Suppressor macrophage (primary cell): ENCODE measurements at regions not wholly inside any gene's neighbourhood (a gene's known extent, or its start where the extent isn't known, plus 50 kb on each side); places are given as distances from the start of the nearest gene placed in this dataset.
"Not testable (repeated sequence)": the region's sequence is repeated elsewhere in the genome, so short reads cannot be mapped to it uniquely, and the experiment has no call there.

Experiments
- DNase-seq, 4 experiments: peaks; one replicate each; pipeline ENCODE4 v3.0.0-alpha.2; 2020 to 2022

- not testable (repeated sequence) for DNase-seq
Observed at GRCh38 chr3:40907907-40908465, 291.3 kb upstream of the CTNNB1 start.

GRCh38 chr3:40908612-40909011 lies 290.7 kb upstream of the CTNNB1 start:
- DNase-seq, result no peak

- no peak for DNase-seq
Observed at GRCh38 chr3:40911264-40911663, 288.0 kb upstream of the CTNNB1 start.

- no peak for DNase-seq
Observed at GRCh38 chr3:40911928-40912327, 287.4 kb upstream of the CTNNB1 start.

GRCh38 chr3:40912461-40912860 lies 286.8 kb upstream of the CTNNB1 start:
- DNase-seq, result no peak

GRCh38 chr3:40913192-40913591 lies 286.1 kb upstream of the CTNNB1 start:
- no peak for DNase-seq

- no peak for DNase-seq
Observed at GRCh38 chr3:40913641-40914040, 285.7 kb upstream of the CTNNB1 start.

GRCh38 chr3:40914475-40914874 lies 284.8 kb upstream of the CTNNB1 start:
- no peak for DNase-seq

GRCh38 chr3:40915346-40915865 lies 283.9 kb upstream of the CTNNB1 start:
- no peak for DNase-seq

GRCh38 chr3:40920041-40920440 lies 279.3 kb upstream of the CTNNB1 start:
- peak; percentile 5 to 32 (median 23) for DNase-seq

- no peak for DNase-seq
Observed at GRCh38 chr3:40921251-40921650, 278.1 kb upstream of the CTNNB1 start.

GRCh38 chr3:40923143-40923542 lies 276.2 kb upstream of the CTNNB1 start:
- peak in 3 of 4 experiments; percentile 21 to 70 (median 61) for DNase-seq

- no peak for DNase-seq
Observed at GRCh38 chr3:40923651-40924050, 275.7 kb upstream of the CTNNB1 start.

GRCh38 chr3:40924559-40925141 lies 274.7 kb upstream of the CTNNB1 start:
- DNase-seq, result no peak

GRCh38 chr3:40925231-40925630 lies 274.1 kb upstream of the CTNNB1 start:
- DNase-seq, result no peak

- peak; percentile 70 to 87 (median 82) for DNase-seq
Observed at GRCh38 chr3:40930131-40930538, 269.2 kb upstream of the CTNNB1 start.

- no peak for DNase-seq
Observed at GRCh38 chr3:40930756-40931155, 268.5 kb upstream of the CTNNB1 start.

- no peak for DNase-seq
Observed at GRCh38 chr3:40938591-40938990, 260.7 kb upstream of the CTNNB1 start.

GRCh38 chr3:40939030-40939740 lies 260.1 kb upstream of the CTNNB1 start:
- DNase-seq, result no peak

GRCh38 chr3:40939741-40940130 lies 259.6 kb upstream of the CTNNB1 start:
- no peak for DNase-seq

- DNase-seq, result no peak
Observed at GRCh38 chr3:40940651-40941050, 258.7 kb upstream of the CTNNB1 start.

GRCh38 chr3:40947022-40947421 lies 252.3 kb upstream of the CTNNB1 start:
- DNase-seq, result peak in 1 of 4 experiments; percentile 26

GRCh38 chr3:40949347-40949746 lies 250.0 kb upstream of the CTNNB1 start:
- not testable (repeated sequence) for DNase-seq

GRCh38 chr3:40951636-40952035 lies 247.7 kb upstream of the CTNNB1 start:
- no peak for DNase-seq
